AG08396 (cell line): ENCODE measurements at regions not wholly inside any gene's neighbourhood (a gene's known extent, or its start where the extent isn't known, plus 50 kb on each side); places are given as distances from the start of the nearest gene placed in this dataset.

Experiments used
- DNase-seq: peaks from one replicate; pipeline ENCODE4 v3.0.0; 2012; ENCODE audit warnings: low spot score, mixed read lengths

GRCh38 chr3:120544361-120544760 is 51.8 kb upstream of the NDUFB4 start:
- no peak for DNase-seq

DNA sequence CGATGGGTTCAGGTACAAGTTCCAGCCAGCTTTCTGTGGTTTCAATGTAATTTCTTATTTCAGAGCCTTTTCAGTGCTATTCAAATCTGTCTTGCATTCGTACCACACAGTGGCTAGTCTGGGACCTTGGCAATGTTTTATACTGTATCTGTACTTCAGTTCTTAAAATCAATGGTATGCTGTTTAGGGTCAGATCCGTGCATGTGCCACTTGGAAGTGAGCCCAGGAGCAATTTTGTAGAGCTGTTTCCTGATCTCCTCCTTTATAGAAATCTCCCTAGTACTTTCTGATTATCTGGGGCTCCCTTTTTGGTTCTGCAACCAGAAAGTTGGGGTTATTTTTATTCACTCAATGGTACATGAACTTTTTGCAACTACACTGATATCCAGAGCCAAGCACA is 59.5 kb upstream of the NDUFB4 start:
- DNase-seq: no peak

DNA sequence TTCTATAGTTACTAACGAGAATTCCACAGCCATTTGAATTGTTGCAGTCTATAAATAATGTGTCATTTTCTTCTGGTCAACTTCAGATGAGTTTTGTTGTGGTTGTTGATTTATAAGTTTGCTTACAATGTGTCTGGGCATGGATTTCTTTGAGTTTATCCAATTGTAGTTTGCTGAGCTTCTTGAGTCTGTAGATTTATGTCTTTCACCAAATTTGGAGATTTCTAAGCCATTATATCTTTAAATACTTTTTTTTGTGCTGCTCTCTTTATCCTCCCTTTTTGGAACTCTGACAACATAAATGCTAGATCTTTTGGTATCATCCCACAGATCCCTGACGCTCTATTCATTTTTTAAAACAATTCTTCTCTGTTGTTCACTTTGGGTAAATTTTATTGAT is 63.2 kb upstream of the NDUFB4 start:
- no peak for DNase-seq

DNA sequence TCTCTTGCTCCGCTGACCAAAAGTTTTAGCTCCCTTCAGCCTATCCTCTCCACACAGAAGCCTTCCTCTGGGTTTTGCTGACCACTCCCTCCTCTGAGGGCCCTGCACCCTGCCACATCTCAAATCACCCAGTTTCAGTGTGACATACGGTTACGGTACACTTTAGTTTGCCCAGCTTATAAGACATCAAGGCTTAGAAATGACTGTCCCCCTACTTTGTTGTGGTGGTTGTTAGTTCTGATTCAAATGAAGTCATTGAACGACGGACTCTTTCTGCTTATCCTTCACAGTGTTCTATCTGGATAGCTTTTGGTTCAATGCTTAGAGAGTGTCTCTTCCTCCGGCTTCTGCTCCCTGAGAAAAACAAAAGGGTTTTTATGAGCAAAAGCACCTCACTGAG is 68.0 kb upstream of the NDUFB4 start:
- no peak for DNase-seq

- no peak for DNase-seq
These were observed 69.9 kb upstream of the NDUFB4 start for GRCh38 chr3:120526011-120526870.

DNA sequence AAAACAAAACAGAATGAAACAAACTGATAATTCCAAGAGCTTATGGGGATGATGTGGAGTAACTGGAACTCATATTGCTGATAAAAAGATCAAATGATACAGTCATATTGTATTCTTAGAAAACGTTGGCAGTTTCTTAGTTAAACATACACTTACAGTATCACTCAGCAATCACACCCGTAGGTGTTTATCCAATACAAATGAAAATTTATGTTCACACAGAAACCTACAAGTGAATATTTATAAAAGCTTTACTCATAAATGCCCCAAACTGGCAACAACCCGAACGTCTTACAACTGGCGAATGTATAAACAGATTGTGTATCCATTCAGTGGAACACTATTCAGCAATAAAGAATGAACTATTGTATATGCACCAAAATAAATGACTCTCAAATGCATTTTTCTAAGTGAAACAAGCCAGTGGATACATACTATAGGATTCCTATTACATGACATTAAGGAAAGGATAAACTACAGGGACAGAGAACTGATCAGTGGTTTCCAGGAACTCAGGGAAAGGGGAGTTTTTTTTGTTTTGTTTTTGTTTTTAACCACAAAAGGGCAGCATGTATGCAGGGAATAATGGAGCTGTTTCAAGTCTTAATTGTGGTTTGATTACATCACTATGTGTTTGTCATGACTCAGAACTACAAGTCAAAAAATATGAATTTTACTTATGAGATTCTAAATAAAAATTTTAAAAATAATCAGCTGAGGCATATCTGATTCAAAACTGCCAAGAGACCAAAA is 71.8 kb upstream of the NDUFB4 start:
- DNase-seq: no peak

GRCh38 chr3:120516136-120516535 is 65.3 kb upstream of the FSTL1 start:
- no peak for DNase-seq

- no peak for DNase-seq
These were observed 61.9 kb upstream of the FSTL1 start for GRCh38 chr3:120512655-120513054.

GRCh38 chr3:120506828-120507774 is 56.3 kb upstream of the FSTL1 start:
- peak; percentile 33 for DNase-seq

GRCh38 chr3:120506076-120506827 is 55.5 kb upstream of the FSTL1 start:
- DNase-seq: no peak

DNA sequence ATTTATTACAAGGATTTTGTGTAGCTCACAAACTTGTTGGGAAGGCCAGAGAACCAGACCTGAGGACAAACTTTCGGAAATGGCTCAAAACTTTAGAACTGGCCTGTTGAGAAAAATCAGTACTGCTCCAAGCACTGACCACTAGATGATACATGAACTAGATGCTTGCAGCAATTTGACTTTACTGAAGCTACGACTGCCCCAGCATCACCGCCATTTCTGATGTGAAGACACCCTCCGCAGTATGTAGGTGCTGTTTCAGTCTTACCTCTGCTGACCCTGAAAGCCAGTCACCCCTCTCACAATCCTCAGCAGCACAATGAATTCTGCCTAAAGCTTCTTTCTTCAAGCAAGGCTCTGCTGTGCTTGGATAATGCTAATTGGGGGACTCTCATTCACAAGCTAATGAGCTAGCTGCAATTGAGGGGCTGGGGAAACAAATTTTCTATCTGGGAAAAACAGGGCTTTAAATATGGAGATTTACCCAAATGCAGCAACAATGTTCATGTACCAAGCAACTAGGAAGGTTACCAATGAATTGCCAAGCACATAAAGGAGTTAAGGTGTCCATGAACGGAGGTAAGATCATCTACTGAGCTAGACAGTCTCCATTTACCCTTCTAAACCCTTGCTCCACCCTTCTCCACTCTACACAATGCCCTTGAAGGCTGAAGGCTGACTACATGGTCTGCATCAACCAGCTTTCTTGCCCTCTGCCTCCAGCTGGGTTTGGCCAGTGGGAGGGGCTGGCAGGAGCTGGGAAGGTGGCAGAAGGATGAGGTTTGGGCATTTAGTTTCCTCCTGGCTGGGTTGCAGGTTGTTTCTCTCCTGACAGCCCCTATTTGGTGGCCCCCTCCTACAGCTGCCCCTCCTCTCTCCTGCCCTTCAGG is 53.2 kb upstream of the FSTL1 start:
- DNase-seq: no peak

GRCh38 chr3:120502116-120502515 is 51.3 kb upstream of the FSTL1 start:
- DNase-seq: no peak
